DND-41 (cell line): ENCODE measurements at regions not wholly inside any gene's neighbourhood (a gene's known extent, or its start where the extent isn't known, plus 50 kb on each side); places are given as distances from the start of the nearest gene placed in this dataset.

Experiments
- EZH2 ChIP-seq: IDR thresholded peaks from 3 replicates; pipeline ENCODE4 v1.6.1; 2012; ENCODE audit warnings: borderline replicate concordance, low read depth, mild to moderate bottlenecking, moderate library complexity, low read length, inconsistent platforms; ENCODE audit not compliant: severe bottlenecking
- TF ChIP-seq, protein P1 (sequence below): IDR thresholded peaks from 2 replicates; pipeline ENCODE4 v1.5.1; 2012; ENCODE audit warnings: borderline replicate concordance, low read length, moderate library complexity, mild to moderate bottlenecking; ENCODE audit not compliant: poor library complexity, severe bottlenecking; ENCODE audit errors: extremely low read depth

DNA sequence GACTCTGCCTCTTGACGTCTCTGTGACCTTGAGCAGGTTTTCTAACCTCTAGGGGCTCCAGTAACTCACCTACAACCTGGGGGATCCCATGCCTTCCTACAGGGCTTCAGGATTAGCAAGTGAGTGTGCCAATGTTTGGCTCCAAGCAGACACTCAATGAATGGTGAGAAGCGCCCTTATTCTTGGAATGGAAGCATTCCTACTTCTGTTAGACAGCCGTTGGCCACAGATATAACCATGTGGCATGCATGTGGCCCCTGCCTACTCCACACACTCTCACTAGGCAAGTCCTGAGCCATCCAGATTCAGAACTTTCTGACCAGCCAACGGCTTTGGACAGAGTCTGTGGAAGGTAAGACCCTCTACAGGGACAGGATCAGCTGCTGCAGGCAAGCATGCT lies 108.9 kb upstream of the LYZL2 start:
- TF ChIP-seq, protein P1, sequence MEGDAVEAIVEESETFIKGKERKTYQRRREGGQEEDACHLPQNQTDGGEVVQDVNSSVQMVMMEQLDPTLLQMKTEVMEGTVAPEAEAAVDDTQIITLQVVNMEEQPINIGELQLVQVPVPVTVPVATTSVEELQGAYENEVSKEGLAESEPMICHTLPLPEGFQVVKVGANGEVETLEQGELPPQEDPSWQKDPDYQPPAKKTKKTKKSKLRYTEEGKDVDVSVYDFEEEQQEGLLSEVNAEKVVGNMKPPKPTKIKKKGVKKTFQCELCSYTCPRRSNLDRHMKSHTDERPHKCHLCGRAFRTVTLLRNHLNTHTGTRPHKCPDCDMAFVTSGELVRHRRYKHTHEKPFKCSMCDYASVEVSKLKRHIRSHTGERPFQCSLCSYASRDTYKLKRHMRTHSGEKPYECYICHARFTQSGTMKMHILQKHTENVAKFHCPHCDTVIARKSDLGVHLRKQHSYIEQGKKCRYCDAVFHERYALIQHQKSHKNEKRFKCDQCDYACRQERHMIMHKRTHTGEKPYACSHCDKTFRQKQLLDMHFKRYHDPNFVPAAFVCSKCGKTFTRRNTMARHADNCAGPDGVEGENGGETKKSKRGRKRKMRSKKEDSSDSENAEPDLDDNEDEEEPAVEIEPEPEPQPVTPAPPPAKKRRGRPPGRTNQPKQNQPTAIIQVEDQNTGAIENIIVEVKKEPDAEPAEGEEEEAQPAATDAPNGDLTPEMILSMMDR, result no peak
- TF ChIP-seq EZH2, result no peak
